ENCODE measurements at regions not wholly inside any gene's neighbourhood (a gene's known extent, or its start where the extent isn't known, plus 50 kb on each side); places are given as distances from the start of the nearest gene placed in this dataset.

DNA sequence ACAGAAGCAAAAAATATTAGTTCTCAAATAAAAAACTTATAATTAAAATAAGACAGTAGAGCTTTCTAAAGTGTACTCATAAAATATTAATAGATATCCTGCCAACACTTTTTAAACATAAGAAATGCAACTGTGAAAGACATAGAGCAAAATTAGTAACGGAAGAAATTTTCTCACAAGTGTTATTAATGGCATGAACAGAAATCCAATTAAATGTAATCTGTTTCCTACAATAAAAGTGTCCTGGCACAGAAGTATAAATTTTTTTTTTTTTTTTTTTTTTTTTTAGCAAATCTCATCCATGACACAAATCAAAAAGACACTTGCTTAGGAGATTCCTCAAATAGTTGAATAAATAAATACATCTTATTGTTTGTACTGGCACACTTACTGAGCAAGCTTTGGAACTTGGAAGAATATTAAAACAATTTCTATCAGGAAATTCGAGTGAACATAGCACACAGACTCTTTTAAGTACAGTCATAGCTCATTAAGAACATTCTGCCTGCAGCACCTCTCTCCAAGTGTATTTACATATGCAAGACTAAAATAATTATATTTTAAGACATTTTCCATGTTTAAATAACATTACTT is 227.2 kb upstream of the ROBO2 start:
- DNase-seq (ENCODE audit: low spot score): no peak

DNA sequence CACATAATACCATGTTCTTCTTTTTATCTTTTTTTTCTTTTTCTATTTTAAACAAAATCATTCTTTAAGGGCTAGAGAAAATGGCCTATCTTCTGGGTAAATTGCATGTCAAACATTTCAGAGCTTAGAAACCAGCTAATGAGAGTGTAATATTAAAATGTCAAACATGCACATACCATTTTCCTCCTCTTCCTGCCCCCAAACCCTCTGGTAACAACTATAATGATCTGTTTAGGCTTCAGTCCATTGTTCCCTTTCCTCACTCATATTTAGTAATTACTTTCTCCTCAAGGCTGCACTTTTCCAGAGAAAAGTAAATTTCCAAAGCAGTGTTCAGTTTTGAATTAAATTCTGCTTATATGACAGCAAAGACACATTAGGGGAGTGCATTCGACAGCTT is 224.3 kb upstream of the ROBO2 start:
- no peak for DNase-seq (ENCODE audit: low spot score)

DNA sequence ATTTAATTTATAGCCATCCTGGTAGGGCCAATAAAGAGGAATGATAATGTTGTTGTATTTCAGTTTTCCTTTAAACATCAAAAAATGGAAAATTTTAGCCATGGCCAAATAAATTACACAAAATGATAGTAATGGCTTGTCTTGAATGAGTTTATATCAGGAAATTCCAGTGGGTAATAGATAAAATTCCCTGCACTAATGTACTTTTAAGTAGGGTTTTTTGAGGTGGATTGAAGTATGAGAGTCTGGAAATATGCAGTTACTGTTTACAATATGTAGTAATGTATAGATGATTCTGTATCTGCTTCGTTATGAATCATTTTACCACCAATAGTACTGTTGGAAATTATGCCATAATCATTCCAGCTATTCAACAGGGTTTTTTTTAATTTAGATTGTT is 219.4 kb upstream of the ROBO2 start:
- DNase-seq (ENCODE audit: low spot score): no peak

DNA sequence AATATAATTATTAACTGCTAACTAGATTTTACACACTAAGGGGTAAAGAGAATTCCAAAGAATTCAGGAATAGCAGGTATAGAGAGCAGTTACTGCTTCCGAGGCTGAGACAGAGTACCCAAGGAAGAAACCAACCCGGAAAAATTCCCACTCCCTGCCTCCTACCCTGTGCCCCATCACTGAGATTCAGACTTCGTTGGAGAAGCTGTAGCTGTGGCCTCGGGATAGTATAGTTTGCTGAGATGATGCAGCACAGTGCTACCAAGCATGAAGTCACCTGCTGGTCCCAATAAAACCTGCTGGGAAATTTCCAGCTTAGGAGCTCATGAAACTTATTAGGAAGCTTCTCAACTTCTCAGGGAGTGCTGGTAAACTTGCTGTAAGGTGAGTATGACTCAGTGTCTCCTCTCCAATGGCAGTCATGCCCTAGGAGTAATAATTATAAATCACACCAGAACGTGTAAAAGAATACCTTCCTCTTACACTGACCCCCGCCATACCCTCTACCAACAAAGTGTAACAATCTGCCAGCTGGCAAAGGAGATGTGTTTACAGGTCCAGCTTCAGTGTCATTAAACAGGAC is 215.2 kb upstream of the ROBO2 start:
- DNase-seq (ENCODE audit: low spot score): no peak

DNA sequence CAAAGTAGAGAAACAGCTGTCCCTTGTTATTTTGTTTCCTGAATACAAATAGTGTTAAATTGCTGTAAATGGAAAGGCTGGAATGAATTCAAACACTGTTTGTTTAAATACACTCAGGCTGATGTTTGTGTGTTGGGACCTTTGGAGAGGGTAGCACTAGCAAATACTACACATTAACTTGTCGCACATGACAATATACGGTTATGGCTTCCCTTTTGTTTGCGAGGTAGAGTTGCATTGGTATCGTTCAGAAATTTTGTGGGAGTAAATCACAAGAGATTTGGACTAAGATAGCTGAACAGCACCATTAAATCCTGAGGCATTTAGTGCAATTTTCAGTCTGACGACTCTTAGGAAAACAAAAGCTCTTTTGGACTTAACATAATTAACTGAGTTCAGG is 213.0 kb upstream of the ROBO2 start:
- no peak for DNase-seq (ENCODE audit: low spot score)

DNA sequence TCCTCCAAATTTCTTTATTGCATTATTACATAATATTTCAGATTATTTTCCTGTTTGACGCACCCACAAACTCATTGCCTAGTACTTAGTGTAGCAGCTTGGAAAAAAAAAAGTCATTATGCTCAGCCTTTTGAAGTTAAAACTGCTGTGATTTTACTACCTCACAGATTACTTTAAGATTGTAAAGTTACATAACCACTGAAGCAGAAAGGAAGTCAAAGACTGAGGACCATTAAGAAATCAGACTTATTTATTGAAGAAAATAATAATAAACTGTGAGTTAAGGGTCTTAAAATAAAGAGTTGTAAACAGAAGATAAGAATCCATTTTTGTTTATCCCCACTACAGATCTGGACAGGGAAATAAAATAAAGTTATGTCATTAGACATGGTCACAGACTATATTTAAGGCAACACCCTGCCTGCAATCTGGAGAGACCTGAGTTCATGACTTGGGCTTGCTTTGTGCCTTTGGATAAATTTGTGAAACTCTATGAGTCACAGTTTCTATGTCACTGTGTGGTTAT is 212.1 kb upstream of the ROBO2 start:
- DNase-seq (ENCODE audit: low spot score): no peak

DNA sequence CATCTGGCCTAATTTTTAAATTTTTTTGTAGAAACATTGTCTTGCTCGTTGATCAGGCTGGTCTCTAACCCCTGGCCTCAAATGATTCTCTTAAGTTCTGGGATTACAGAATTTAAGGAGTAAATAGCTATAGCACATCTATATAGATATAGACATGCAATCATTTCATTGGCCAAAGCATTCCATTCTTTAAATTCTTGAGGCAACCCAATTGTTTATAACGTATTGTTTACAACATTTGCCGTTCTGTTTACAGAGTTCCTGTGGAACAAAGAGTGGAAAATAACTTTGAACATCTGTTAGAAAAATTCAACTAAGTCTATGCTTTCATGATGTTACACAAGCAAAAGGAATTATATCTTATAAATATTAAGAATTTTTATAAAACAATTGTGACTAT is 205.2 kb upstream of the ROBO2 start:
- no peak for DNase-seq (ENCODE audit: low spot score)

DNA sequence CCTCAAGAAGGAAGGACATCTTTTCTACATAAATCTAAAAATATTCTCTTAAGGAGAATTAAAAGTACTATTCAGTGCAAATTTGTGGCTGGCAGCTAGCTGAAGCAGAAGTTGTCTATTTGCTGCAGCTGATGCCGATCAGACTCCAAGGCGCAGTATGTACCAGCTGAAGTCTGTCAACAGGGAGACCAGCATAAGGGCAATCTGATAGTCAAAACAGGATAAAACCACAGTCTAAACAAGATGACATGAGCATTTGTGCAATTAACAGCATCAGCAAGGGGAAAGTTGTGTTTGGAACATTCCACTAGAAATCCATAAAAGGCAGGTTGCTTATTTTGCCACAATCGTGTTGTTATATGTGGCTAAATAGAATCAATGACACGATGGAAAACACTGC is 198.2 kb upstream of the ROBO2 start:
- DNase-seq (ENCODE audit: low spot score): no peak

DNA sequence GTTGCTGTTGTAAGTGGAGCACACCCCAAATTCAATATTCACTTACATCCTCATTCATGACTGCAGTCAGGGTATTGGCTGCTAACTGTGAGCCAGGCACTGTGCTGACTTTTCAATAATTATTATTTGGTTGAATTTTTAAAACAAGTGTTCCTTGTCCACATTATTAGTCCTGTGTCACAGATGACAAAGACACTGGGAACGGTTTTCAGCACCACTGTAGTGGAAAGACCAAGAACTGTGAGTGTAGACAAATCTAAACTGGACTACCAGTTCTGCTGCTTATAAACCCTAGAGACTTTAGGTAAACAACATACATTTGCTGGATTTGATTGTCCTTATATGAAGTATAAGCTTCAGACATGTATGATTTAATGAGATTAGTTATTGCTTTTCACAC is 197.7 kb upstream of the ROBO2 start:
- DNase-seq (ENCODE audit: low spot score): no peak

DNA sequence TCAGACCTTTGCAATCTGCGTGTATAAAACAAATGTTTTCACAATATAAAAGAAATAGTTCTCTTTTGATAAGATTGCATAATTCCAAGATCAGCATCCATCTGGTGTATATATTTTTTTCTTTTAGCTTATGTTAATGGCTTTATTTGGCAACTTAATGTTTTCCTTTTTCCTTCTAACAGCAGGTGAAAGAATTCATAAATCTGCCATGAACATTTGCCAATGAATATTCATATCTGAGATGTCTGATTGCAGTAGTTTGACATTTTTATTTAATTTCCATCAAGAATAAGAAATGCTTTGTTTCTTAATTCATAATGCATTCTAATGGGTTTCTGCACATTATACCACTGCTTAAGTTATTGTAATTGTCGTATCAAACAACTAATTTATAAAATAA is 184.4 kb upstream of the ROBO2 start:
- DNase-seq (ENCODE audit: low spot score): no peak

DNA sequence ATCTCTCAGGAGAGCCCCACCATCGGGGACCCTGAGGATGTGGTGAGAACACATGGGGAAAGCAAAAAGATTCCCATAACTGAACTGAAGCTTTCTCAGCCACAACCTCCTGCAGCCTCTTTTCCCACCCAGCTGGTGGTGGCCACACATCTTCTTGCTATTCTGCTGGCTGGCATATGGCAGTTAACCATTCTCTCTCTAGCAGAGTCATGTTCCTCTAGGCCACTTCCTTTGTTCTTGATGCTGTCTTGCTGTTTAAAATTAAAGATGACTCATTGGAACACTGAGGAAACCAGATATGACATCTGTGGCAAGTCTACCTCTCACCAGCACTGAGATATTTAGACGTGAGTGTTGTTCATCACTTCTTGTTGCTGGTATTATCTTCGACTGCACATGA is 180.3 kb upstream of the ROBO2 start:
- DNase-seq (ENCODE audit: low spot score): no peak

DNA sequence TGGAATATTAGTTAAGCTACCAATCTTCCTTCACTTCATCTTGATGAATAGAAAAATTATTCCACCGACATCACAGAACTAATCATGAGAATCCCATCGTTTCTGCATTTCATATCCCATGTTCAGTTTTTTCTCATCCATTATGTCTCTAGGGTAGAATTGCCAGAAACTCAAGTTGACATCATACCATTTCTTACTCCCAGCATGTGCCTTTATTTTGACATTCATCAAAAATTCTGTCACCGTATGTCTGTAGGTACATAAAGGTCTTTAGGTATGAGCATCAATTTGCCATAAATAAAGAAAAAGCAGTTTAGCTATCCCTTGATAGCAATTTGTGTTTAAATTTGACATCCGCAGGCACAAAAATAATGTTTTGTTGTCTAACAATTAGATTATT is 175.5 kb upstream of the ROBO2 start:
- DNase-seq (ENCODE audit: low spot score): no peak

DNA sequence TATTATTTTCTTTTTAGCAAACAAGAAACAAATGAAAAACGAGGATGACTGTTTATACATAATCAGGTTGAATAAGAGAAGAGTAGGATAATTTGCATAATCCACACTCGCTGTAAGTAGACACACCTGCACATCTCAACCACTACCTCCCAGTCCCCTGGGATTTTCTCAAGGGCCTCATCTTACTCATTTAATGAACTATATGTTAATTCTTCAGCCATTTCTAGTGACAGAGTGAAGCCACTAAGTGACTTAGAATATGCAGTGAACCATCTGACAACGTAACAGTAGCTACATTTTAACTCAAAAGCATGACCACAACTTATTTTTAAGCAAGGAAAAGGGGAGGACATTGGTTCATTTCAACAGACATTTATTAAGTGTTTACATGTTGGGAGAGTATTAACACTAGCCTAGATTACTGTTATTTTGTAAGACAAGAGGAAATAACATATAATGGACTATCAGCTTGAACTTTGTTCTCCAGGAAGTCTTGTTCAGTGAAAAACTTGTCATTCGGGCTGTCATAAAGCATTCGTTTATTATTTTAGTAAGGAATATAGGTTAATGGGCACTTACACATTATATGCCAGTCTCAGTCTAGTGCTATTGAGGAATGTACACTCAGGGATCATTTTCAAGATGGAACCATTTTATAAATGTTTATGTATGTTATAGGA is 173.0 kb upstream of the ROBO2 start:
- DNase-seq (ENCODE audit: low spot score): no peak

DNA sequence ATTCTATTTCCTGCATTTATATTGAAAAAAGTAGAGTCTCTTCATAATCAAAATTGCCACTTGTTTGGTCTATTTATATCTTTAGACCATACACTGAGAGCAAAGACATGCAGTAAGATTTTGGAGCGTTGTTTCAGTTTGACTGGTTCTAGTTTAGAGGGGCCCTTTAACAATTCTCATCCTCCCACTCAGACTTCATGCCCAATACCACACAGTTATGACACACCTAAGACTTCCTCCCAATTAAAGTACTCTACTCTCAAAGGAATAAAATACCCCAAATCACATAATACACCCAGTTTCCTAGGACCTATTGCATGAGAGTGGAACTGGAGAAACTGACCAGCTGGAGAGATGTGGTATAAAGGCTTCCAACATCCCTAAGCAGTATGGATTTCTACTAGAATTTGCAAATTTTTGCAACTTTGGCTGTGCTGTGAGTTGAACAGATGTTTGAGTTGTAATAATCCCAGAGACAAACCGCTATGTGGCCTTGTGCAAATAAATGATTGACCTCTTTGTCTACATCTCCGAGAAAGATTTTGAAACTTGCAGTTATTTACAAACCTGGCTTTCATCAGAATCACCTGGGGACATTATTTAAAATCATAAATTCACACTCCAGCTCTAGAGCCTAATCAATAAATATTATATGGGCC is 170.0 kb upstream of the ROBO2 start:
- no peak for DNase-seq (ENCODE audit: low spot score)

DNA sequence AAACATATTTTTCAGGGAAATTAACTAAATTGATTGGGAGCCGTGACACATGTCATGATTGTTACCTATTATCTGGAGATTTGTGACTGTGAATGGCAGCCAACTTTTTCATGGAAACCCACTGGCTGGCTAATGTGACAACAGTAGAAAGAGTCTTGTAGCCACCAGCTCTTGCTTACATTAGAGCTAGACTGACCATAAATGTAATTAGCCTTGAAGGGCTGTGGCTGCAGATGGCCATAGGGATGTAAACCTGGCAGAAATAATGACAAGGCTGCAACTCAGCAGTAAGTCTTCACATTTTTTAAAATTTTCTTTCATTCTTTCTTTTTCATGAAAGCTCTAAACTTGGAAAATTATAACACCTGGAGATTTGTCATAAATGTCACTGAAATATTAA is 168.2 kb upstream of the ROBO2 start:
- no peak for DNase-seq (ENCODE audit: low spot score)

DNA sequence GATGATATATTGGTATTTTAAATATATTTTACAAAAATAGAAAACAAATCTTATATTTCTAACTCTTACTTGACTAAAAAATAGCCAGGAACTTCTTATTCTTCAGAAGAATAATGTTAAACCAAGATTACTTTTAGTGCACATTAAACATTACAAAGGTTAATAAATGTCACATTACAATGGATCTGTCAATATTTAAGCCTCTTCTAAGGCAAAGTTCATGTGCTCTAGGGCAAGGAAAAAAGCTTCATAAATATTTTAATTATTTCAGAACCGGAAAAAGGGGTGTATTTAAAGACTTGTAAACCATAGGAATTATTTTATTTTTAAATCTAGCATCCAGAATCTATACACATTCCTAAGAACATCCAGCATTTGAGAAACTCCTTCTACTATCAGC is 166.9 kb upstream of the ROBO2 start:
- no peak for DNase-seq (ENCODE audit: low spot score)

DNA sequence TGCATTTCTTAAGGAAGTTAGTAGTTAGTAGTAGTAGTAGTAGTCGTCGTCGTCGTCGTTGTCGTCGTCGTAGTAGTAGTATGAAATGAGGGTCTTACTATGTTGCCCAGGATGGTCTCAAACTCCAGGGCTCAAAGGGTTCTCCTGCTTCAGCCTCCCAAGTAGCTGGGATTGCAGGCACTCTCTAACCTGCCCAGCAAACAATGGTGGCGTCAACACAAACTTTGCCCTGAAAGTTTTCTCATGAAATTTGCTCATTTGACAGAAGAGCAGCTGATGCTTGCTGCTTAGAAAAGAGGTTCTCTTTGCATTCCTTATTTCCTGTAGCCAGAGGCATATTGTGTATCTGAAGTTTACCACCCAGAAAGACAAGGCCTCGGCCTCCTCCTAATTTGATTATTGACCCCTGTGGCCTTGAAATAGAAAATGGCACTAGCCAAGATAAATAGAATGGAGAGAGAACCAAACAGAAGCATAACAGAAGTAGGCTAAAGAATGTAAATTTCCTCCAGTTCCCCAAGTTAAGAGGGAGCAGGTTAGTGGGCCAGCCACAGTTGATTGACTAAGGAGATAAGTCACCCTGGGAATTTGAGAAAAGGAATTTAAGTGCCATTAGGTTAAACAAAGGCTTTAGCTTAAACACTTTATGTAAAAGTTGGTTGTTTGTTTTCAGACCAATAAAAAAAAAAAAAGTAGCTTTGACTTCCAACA is 166.2 kb upstream of the ROBO2 start:
- DNase-seq (ENCODE audit: low spot score): no peak

DNA sequence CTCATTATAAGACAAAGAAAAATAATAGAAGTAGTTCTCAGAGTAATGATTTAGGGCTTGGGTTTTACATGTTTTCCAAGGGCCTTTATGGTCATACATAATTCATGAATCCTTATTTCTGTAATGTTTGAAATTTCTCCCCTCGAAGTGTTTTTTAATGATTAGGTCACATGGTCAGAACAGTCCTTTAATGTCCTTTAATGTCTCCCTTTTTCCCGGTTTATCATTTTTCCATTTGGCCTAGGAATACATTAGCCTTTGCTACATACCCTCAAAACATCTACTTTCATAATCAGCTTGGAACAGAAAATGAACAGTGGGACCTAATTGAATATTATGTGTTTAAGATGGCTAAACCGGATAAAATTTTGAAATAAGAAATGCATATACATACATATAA is 159.9 kb upstream of the ROBO2 start:
- no peak for DNase-seq (ENCODE audit: low spot score)

DNA sequence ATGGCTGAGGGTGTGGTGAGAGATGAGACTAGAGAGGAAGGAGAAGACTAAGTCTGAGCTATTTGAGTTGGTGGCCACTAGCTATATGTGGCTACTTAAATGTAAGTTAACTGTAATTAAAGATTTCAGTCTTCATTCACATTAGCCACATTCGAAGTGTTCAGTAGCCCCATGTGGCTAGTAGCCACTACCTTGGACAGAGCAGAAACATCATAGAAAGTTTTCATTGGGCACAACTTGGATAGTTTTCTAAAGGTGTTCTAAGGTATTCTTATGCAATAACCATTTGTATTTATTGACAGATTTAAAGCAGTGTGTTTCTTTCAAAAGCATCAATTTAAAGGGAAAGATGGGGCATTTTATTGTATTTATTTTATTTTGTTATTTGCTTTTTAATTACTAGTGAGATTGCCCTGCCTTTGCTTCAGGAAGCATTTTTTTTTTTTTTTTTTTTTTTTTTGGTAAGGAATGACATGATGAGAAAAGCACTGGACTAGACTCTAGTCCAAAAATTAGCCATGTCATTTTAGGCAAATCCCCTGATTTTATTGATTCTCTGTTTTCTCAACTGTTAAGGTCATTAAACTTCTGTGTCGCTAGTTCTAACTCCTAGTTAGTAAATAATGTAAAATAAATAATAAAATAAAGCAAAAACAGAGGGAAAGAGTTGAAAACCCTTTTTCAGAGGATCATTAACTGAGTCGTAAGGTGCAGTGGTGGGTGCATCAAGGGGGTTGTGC is 153.0 kb upstream of the ROBO2 start:
- no peak for DNase-seq (ENCODE audit: low spot score)

DNA sequence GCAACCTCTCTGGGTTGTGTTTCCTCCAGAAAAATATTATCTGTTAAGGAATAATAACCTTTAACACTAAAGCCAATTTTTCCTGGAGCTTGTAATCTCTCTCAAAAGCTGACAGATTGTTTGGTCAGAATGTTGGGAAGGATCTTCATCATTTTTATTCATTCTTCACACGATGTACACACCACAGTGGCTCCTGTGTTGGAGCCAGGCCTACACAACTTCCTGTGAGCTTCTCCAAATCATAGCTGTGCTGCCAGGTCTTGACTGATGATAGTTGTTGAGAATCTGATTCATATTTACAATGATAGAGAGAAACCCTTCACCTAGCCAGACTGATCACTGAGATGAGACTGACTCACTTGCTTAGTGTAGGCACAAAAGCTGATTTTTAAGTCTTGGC is 151.0 kb upstream of the ROBO2 start:
- DNase-seq (ENCODE audit: low spot score): no peak

DNA sequence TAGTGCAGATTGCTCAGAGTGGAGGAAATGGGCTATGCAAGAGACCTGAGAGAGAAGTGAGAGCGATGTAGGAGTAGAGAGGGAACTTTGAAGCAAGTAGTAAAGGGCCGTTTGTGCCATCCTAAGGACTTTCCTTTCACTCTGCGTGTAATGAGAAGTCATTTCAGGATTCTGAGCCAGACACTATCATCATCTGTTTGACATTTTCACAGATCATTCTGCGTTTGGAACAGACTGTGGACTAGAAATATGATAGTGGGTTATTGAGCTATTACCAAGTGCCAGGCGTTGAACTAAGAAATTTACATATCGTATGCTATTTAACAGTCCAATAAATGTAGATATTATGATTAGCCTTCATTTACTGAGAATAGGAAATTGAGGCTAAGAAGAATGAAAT is 150.0 kb upstream of the ROBO2 start:
- DNase-seq (ENCODE audit: low spot score): no peak

DNA sequence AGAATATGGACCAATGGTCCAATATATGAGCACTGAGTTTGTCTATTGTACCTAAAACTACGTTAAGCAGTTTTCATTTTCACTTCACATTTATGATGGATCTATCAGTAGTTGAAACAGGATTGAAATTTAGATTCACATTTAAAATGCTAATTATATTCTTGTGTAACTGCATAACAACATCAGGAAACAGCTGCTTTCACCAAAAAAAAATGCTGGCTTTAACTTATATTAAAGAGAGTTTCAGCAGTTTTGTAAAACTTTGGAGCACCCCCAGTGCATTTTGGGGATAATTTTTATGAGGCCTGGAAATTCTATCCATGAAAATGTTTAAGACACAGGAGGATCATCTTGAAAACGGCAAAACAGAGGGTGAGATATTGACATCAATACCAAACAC is 142.8 kb upstream of the ROBO2 start:
- no peak for DNase-seq (ENCODE audit: low spot score)

Measured in AG20443 (cell line).